Keratinocyte (primary cell): ENCODE measurements at regions not wholly inside any gene's neighbourhood (a gene's known extent, or its start where the extent isn't known, plus 50 kb on each side); places are given as distances from the start of the nearest gene placed in this dataset.

Experiments
- EZH2 ChIP-seq: IDR thresholded peaks from one replicate; pipeline ENCODE4 v1.6.1; 2012; ENCODE audit warnings: inconsistent platforms, mild to moderate bottlenecking, low read length, moderate library complexity
- TF ChIP-seq, protein P1 (sequence below), 3 experiments: IDR thresholded peaks in 1 of 3; conservative IDR thresholded peaks in 1 of 3; optimal IDR thresholded peaks in 1 of 3; 2 replicates in 2 of 3; 3 replicates in 1 of 3; pipeline versions ENCODE3 to v1.5.1; 2011; ENCODE audit warnings: low read length in 3 of 3, mild to moderate bottlenecking in 3 of 3, moderate library complexity in 2 of 3, control low read depth in 1 of 3, inconsistent platforms in 1 of 3; ENCODE audit not compliant: insufficient read depth in 2 of 3; ENCODE audit errors: extremely low read depth in 1 of 3

DNA sequence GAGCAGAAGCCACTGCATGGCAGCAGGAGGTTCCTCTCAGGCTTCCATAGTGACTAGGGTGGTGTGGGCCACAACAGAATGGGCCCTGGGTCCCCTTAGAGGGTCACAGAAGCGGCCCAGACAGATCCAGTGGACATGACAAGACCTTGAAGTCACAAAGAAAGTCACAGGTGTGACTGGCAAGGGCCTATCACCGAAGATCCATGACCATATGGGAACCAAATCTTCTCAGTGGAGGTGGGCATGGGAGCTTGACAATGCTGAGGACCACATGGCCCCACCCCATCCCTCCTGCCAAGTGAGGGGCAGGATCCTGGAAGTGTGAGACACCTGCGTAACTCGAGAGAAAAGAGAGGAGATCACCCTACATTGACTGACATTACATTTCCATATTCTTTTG is 332.4 kb downstream of the MSX2 start:
- TF ChIP-seq, protein P1, sequence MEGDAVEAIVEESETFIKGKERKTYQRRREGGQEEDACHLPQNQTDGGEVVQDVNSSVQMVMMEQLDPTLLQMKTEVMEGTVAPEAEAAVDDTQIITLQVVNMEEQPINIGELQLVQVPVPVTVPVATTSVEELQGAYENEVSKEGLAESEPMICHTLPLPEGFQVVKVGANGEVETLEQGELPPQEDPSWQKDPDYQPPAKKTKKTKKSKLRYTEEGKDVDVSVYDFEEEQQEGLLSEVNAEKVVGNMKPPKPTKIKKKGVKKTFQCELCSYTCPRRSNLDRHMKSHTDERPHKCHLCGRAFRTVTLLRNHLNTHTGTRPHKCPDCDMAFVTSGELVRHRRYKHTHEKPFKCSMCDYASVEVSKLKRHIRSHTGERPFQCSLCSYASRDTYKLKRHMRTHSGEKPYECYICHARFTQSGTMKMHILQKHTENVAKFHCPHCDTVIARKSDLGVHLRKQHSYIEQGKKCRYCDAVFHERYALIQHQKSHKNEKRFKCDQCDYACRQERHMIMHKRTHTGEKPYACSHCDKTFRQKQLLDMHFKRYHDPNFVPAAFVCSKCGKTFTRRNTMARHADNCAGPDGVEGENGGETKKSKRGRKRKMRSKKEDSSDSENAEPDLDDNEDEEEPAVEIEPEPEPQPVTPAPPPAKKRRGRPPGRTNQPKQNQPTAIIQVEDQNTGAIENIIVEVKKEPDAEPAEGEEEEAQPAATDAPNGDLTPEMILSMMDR (optimal IDR thresholded peaks at IDR 0.05 in 1 of 3, IDR thresholded peaks at IDR 0.05 in 1 of 3, conservative IDR thresholded peaks at IDR 0.05 in 1 of 3; ENCODE audit: extremely low read depth in 1 of 3, insufficient read depth in 2 of 3, low read length in 3 of 3) = no peak
- TF ChIP-seq EZH2 = no peak
